HFFc6 (cell line): ENCODE measurements at regions not wholly inside any gene's neighbourhood (a gene's known extent, or its start where the extent isn't known, plus 50 kb on each side); places are given as distances from the start of the nearest gene placed in this dataset.

Experiments used
- DNase-seq: peaks from one replicate; pipeline ENCODE4 v3.0.0-alpha.2; 2018
- H3K27ac Mint-ChIP-seq: 2 replicates; pipeline ENCODE4 v1.8.0; 2020; ENCODE audit warnings: mild to moderate bottlenecking, mixed read lengths
- H3K27me3 Mint-ChIP-seq: 2 replicates; pipeline ENCODE4 v1.8.0; 2021; ENCODE audit warnings: mild to moderate bottlenecking, moderate library complexity, mixed read lengths; ENCODE audit not compliant: insufficient read depth
- H3K36me3 Mint-ChIP-seq: 2 replicates; pipeline ENCODE4 v1.8.0; 2021; ENCODE audit warnings: low read depth, mixed read lengths
- H3K4me1 Mint-ChIP-seq: 2 replicates; pipeline ENCODE4 v1.8.0; 2020; ENCODE audit warnings: low read depth, mixed read lengths
- H3K4me3 Mint-ChIP-seq: 2 replicates; pipeline ENCODE4 v1.8.0; 2020; ENCODE audit warnings: mild to moderate bottlenecking, moderate library complexity, mixed read lengths
- H3K9me3 Mint-ChIP-seq: 2 replicates; pipeline ENCODE4 v1.8.0; 2020; ENCODE audit warnings: mild to moderate bottlenecking, mixed read lengths
- TF ChIP-seq, protein P1 (sequence below): fragments of 200-600 bp; sonication (generic); IDR thresholded peaks from 2 replicates; pipeline ENCODE4 v1.5.0; 2021; ENCODE audit warnings: antibody characterized with exemption, mild to moderate bottlenecking

DNA sequence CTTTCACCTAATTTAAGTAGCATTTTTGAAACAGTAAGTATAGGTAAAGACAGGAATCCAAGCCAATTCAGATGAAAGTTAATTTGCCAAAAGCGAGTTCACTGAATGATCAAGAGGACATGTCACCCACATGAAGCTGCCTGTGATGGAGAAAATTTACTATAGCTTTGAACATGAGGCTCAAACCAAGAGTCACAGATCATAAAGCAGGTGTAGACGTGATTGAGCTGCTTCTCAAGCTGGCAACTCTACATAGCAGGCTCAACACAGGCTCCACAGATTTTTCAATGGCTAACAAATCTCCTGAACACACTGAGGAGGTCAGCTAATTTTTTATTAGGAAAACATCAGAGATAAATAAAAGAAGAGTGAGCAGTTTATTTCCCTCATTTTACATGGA is 173.7 kb downstream of the FAM114A2 start:
- TF ChIP-seq, protein P1, sequence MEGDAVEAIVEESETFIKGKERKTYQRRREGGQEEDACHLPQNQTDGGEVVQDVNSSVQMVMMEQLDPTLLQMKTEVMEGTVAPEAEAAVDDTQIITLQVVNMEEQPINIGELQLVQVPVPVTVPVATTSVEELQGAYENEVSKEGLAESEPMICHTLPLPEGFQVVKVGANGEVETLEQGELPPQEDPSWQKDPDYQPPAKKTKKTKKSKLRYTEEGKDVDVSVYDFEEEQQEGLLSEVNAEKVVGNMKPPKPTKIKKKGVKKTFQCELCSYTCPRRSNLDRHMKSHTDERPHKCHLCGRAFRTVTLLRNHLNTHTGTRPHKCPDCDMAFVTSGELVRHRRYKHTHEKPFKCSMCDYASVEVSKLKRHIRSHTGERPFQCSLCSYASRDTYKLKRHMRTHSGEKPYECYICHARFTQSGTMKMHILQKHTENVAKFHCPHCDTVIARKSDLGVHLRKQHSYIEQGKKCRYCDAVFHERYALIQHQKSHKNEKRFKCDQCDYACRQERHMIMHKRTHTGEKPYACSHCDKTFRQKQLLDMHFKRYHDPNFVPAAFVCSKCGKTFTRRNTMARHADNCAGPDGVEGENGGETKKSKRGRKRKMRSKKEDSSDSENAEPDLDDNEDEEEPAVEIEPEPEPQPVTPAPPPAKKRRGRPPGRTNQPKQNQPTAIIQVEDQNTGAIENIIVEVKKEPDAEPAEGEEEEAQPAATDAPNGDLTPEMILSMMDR, result no peak
- Mint-ChIP-seq H3K4me3 (no peak overlapping the region), H3K4me1 (peaks cover 8% of the 10 kb centered on the region; the same call in 1 of the 2 replicates), H3K36me3 (no peaks in the 10 kb centered on the region), H3K27me3 (peaks cover 7% of the 10 kb centered on the region), H3K9me3 (peaks cover 5% of the 10 kb centered on the region; the same call in 1 of the 2 replicates), H3K27ac (no peak overlapping the region)
- DNase-seq, result no peak

- Mint-ChIP-seq H3K4me3 (no peak overlapping the region), H3K4me1 (peaks cover 8% of the 10 kb centered on the region; the same call in 1 of the 2 replicates), H3K36me3 (no peaks in the 10 kb centered on the region), H3K27me3 (peaks cover 9% of the 10 kb centered on the region), H3K27ac (no peak overlapping the region), H3K9me3 (peaks cover 5% of the 10 kb centered on the region; the same call in 1 of the 2 replicates)
- DNase-seq, result no peak
- TF ChIP-seq, protein P1, result no peak
Observed at GRCh38 chr5:153863951-153864350, 174.8 kb downstream of the FAM114A2 start.
